CD14-positive monocyte (primary cell): ENCODE measurements at regions not wholly inside any gene's neighbourhood (a gene's known extent, or its start where the extent isn't known, plus 50 kb on each side); places are given as distances from the start of the nearest gene placed in this dataset.

Experiments
- DNase-seq, 3 donors: peaks; one replicate each; pipeline ENCODE4 v3.0.0-alpha.2; 2011 to 2022
- H2AFZ ChIP-seq: 2 replicates; pipeline ENCODE4 v1.6.0; 2012; ENCODE audit warnings: mild to moderate bottlenecking, low read depth, low read length, inconsistent platforms; ENCODE audit not compliant: insufficient read depth, poor library complexity, severe bottlenecking
- H3K27ac ChIP-seq, 2 donors: 1 replicate in 1 of 2; 2 replicates in 1 of 2; pipeline ENCODE4 v1.5.1; 2012 to 2013; ENCODE audit warnings: low read length in 2 of 2, control low read depth in 1 of 2, inconsistent platforms in 1 of 2, low read depth in 1 of 2, mild to moderate bottlenecking in 1 of 2
- H3K27me3 ChIP-seq, 2 donors: one replicate each; pipeline versions ENCODE4 v1.6.0 to v1.6.1; 2011 to 2013; ENCODE audit warnings: low read length in 2 of 2; ENCODE audit not compliant: control insufficient read depth in 2 of 2, insufficient read depth in 2 of 2
- H3K36me3 ChIP-seq, 2 donors: replicated peaks in 1 of 2; 1 replicate in 1 of 2; 2 replicates in 1 of 2; pipeline versions ENCODE4 v1.5.1 to v1.6.1; 2012 to 2013; ENCODE audit warnings: low read length in 2 of 2, control low read depth in 1 of 2, inconsistent platforms in 1 of 2, mild to moderate bottlenecking in 1 of 2; ENCODE audit not compliant: insufficient read depth in 2 of 2, control insufficient read depth in 1 of 2
- H3K4me1 ChIP-seq, 2 donors: 1 replicate in 1 of 2; 2 replicates in 1 of 2; pipeline versions ENCODE4 v1.5.1 to v1.6.1; 2012 to 2013; ENCODE audit warnings: low read length in 2 of 2, control low read depth in 1 of 2, inconsistent platforms in 1 of 2, mild to moderate bottlenecking in 1 of 2, moderate library complexity in 1 of 2; ENCODE audit not compliant: insufficient read depth in 2 of 2, control insufficient read depth in 1 of 2
- H3K4me2 ChIP-seq: replicated peaks from 2 replicates; pipeline ENCODE3; 2012; ENCODE audit warnings: low read length, moderate library complexity, mild to moderate bottlenecking; ENCODE audit not compliant: poor library complexity, severe bottlenecking; ENCODE audit errors: extremely low read depth
- H3K4me3 ChIP-seq, 3 experiments: fragments of 200-600 bp in 1 of 3; sonication (generic) in 1 of 3; replicated peaks in 1 of 3; 1 replicate in 2 of 3; 2 replicates in 1 of 3; pipeline ENCODE4 v1.5.1; 2011 to 2013; ENCODE audit warnings: low read length in 3 of 3, mild to moderate bottlenecking in 3 of 3, control low read depth in 2 of 3, low read depth in 2 of 3, inconsistent platforms in 1 of 3, moderate library complexity in 1 of 3
- H3K79me2 ChIP-seq: 2 replicates; pipeline ENCODE4 v1.6.0; 2012; ENCODE audit warnings: mild to moderate bottlenecking, control low read depth, inconsistent platforms, low read length, moderate library complexity; ENCODE audit not compliant: insufficient read depth
- H3K9ac ChIP-seq: 2 replicates; pipeline ENCODE4 v1.6.0; 2017; ENCODE audit warnings: low read length, mild to moderate bottlenecking; ENCODE audit not compliant: insufficient read depth, poor library complexity, severe bottlenecking
- H3K9me3 ChIP-seq, 2 donors: replicated peaks in 1 of 2; 1 replicate in 1 of 2; 2 replicates in 1 of 2; pipeline versions ENCODE4 v1.5.1 to v1.6.1; 2012 to 2013; ENCODE audit warnings: low read length in 2 of 2, control low read depth in 1 of 2; ENCODE audit not compliant: control insufficient read depth in 1 of 2, insufficient read depth in 1 of 2
- H4K20me1 ChIP-seq: 2 replicates; pipeline ENCODE4 v1.6.0; 2012; ENCODE audit warnings: mild to moderate bottlenecking, low read length, control low read depth, moderate library complexity; ENCODE audit not compliant: insufficient read depth
- H3K27ac Mint-ChIP-seq, 7 donors: one replicate each; pipeline ENCODE4 v1.8.0; 2020; ENCODE audit warnings: mild to moderate bottlenecking in 7 of 7, mixed read lengths in 7 of 7, moderate library complexity in 6 of 7, inconsistent platforms in 2 of 7
- H3K27me3 Mint-ChIP-seq, 3 donors: one replicate each; pipeline ENCODE4 v1.8.0; 2021 to 2022; ENCODE audit warnings: low read depth in 3 of 3, mild to moderate bottlenecking in 3 of 3, mixed read lengths in 3 of 3, moderate library complexity in 3 of 3, inconsistent platforms in 1 of 3
- H3K36me3 Mint-ChIP-seq, 2 donors: one replicate each; pipeline ENCODE4 v1.8.0; 2020; ENCODE audit warnings: mixed read lengths in 2 of 2, inconsistent platforms in 1 of 2, mild to moderate bottlenecking in 1 of 2
- H3K4me1 Mint-ChIP-seq: one replicate; pipeline ENCODE4 v1.8.0; 2020; ENCODE audit warnings: mild to moderate bottlenecking, mixed read lengths
- H3K4me3 Mint-ChIP-seq, 2 donors: one replicate each; pipeline ENCODE4 v1.8.0; 2020; ENCODE audit warnings: mild to moderate bottlenecking in 2 of 2, mixed read lengths in 2 of 2, moderate library complexity in 1 of 2
- H3K9me3 Mint-ChIP-seq, 7 donors: one replicate each; pipeline ENCODE4 v1.8.0; 2020 to 2022; ENCODE audit warnings: mixed read lengths in 7 of 7, mild to moderate bottlenecking in 6 of 7, moderate library complexity in 6 of 7, inconsistent platforms in 2 of 7
- WGBS: methylation state at CpG from one replicate; pipeline ENCODE4 v1.1.5; 2013; ENCODE audit warnings: missing lambda C conversion rate; ENCODE audit not compliant: insufficient coverage; 5-methylcytosine and 5-hydroxymethylcytosine counted together
- intact Hi-C, 2 donors: fragments of 100-400 bp; cut with micrococcal nuclease; formaldehyde crosslinking; loops; one replicate each; pipeline versions ENCODE4 v1.15.0 to v1.15.1; 2023
- TF ChIP-seq, protein P1 (sequence below): fragments of 200-600 bp; IDR thresholded peaks from one replicate; pipeline ENCODE4 v1.8.0; 2022; ENCODE audit warnings: antibody characterized with exemption, mild to moderate bottlenecking

DNA sequence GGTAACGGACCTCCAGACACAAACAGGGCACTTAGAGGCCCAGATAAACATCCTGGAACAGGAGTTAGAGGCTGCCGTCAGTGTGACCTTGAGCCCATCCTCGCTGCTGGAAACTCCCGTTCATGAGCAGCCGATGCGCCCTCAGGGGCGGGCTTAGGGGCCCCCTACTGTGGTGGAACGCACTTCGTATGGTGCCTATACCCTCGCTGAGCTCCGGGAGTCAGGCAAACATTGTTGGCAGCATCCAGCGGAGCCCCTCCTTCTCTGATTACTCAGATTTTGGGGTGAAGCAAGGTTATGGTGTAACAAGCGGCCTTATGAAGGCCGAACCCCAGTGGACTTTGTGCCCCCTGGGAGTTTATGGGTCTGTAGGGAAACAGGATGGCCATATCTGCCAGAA is 205.3 kb upstream of the SYT4 start:
- intact Hi-C loops, result no loop called here

DNA sequence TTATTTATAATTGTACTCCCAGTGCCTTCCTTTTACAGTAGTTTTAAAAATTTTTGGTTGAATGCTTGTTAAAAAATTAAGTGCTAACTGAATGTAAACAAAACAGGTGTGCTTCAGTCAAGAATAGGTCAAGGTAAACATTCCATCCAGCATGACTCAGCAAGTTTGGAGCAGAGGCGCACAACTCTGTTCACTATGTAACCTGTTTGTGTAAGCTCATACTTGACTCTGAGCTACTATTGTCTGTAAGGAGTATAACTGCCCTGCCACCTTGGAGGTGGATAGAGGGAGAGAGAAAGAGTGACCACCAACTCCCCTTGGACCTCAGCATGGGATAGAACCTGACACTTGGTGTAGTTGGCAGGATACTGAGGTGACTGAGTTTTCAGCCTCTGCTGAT is 207.4 kb upstream of the SYT4 start:
- H3K4me3 Mint-ChIP-seq, result no peak overlapping the region
- no peak overlapping the region for H3K27ac ChIP-seq
- intact Hi-C loops, result no loop called here
- H3K4me3 ChIP-seq, result no peak overlapping the region
- no peaks in the 10 kb centered on the region for H3K79me2 ChIP-seq
- no peaks in the 10 kb centered on the region for H3K4me1 ChIP-seq
- H3K9me3 Mint-ChIP-seq, result peaks cover 2 to 22% (median 8%) of the 10 kb centered on the region in 7 donors
- H3K4me1 Mint-ChIP-seq, result no peaks in the 10 kb centered on the region
- H3K9ac ChIP-seq, result no peak overlapping the region
- H3K36me3 ChIP-seq, result no peaks in the 10 kb centered on the region
- no peak overlapping the region for H3K27ac Mint-ChIP-seq
- no peak overlapping the region for H3K4me2 ChIP-seq
- H4K20me1 ChIP-seq, result no peaks in the 10 kb centered on the region
- no peaks in the 10 kb centered on the region for H3K27me3 Mint-ChIP-seq
- H2AFZ ChIP-seq, result no peak overlapping the region
- DNase-seq, result no peak
- TF ChIP-seq, protein P1, sequence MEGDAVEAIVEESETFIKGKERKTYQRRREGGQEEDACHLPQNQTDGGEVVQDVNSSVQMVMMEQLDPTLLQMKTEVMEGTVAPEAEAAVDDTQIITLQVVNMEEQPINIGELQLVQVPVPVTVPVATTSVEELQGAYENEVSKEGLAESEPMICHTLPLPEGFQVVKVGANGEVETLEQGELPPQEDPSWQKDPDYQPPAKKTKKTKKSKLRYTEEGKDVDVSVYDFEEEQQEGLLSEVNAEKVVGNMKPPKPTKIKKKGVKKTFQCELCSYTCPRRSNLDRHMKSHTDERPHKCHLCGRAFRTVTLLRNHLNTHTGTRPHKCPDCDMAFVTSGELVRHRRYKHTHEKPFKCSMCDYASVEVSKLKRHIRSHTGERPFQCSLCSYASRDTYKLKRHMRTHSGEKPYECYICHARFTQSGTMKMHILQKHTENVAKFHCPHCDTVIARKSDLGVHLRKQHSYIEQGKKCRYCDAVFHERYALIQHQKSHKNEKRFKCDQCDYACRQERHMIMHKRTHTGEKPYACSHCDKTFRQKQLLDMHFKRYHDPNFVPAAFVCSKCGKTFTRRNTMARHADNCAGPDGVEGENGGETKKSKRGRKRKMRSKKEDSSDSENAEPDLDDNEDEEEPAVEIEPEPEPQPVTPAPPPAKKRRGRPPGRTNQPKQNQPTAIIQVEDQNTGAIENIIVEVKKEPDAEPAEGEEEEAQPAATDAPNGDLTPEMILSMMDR, result no peak
- H3K27me3 ChIP-seq, result no peaks in the 10 kb centered on the region
- peaks cover 20 to 34% of the 10 kb centered on the region in 2 donors for H3K9me3 ChIP-seq
- 80% methylated on average over 1 of the region's 1 CpG for WGBS
- H3K36me3 Mint-ChIP-seq, result no peaks in the 10 kb centered on the region

More for the DNA sequence above, 205.3 kb upstream of the SYT4 start:
- no peaks in the 10 kb centered on the region for H4K20me1 ChIP-seq
- H3K36me3 ChIP-seq, result no peaks in the 10 kb centered on the region
- peaks cover 0 to 16% (median 6%) of the 10 kb centered on the region in 7 donors for H3K9me3 Mint-ChIP-seq
- H3K4me3 ChIP-seq, result no peak overlapping the region
- no peak overlapping the region for H3K4me3 Mint-ChIP-seq
- TF ChIP-seq, protein P1, result no peak
- peaks cover 0 to 1% (median 0%) of the 10 kb centered on the region in 3 donors for H3K27me3 Mint-ChIP-seq
- no peaks in the 10 kb centered on the region for H3K27me3 ChIP-seq
- H3K4me1 ChIP-seq, result no peaks in the 10 kb centered on the region
- no peak overlapping the region for H2AFZ ChIP-seq
- H3K9ac ChIP-seq, result no peak overlapping the region
- no peaks in the 10 kb centered on the region for H3K79me2 ChIP-seq
- H3K27ac ChIP-seq, result no peak overlapping the region
- H3K4me2 ChIP-seq, result no peak overlapping the region
- H3K4me1 Mint-ChIP-seq, result no peaks in the 10 kb centered on the region
- H3K9me3 ChIP-seq, result peaks cover 20 to 27% of the 10 kb centered on the region in 2 donors
- 90% methylated on average over 13 of the region's 14 CpGs for WGBS
- H3K27ac Mint-ChIP-seq, result no peak overlapping the region
- DNase-seq, result no peak
- H3K36me3 Mint-ChIP-seq, result no peaks in the 10 kb centered on the region
